T47D (cell line): ENCODE measurements at regions not wholly inside any gene's neighbourhood (a gene's known extent, or its start where the extent isn't known, plus 50 kb on each side); places are given as distances from the start of the nearest gene placed in this dataset.

Experiments
- DNase-seq, 2 experiments: peaks; one replicate each; pipeline versions ENCODE4 v3.0.0 to v3.0.0-alpha.2; 2011 to 2012; ENCODE audit warnings: low read depth in 1 of 2, low spot score in 1 of 2
- JUND ChIP-seq: IDR thresholded peaks from 2 replicates; pipeline ENCODE4 v1.6.1; 2012; ENCODE audit warnings: low read depth
- in situ Hi-C: cut with HindIII; loops from 2 replicates; pipeline ENCODE4 v1.10.0; 2016; ENCODE audit warnings: low sequenced_read_pairs, low pct_unique_long_range_greater_than_20kb

DNA sequence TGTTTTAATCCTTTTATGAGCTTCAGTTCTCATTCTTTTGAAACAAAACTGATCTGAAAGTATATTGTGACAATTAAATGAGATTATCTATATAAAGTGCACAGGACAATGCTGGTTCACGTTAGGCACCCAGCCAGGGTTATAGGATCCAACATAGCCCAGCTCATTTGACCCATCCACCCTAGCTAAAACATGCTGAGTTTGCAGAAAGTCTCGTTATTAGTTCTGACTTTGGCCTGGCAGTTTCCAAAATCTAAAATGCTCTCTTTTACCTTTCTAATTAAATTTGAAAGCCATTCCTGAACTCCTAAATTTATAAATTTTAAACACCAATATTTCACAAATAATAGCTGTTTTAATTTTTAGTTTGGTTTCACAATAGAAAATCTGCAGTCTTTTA, 131.9 kb upstream of the PTPRD start:
- in situ Hi-C loops: no loop called here
- no peak for TF ChIP-seq JUND
- no peak for DNase-seq

DNA sequence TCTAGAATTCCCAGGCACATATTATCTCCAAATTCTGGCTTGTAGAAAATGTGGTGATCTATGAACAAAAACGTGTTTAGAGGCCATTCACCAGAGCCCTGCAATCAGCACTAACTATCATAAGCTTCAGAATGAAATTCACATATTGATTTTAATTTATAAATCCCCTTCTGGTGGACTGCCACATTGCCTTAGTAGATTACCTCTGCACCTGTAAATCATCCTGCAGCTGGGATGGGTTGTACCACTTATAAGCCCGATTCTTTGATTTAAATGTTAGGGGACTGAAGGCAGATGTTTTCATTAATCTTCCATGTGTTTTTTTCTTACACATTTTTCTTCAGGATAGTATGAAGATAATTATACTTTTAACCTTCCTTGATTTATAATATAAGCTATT, 140.7 kb upstream of the PTPRD start:
- TF ChIP-seq JUND: no peak
- DNase-seq: no peak
- in situ Hi-C loops: no loop called here

DNA sequence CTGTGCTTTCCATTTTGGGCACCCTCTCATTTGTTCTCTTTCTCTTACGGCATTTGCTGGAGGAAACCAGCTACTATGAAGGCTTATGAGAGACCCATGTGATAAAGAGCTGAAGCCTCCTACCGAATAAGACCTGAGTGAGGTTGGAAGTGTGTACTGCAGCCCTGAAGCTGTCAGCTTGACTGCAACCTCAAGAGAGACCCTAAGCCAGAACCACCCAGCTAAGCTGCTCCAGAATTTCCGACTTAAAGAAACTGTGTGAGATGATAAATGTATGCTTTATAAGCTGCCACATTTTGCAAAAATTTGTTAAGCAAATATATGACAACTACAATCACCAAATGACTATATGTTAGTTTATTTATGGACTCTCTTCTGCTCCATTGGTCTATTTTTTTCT, 151.7 kb upstream of the PTPRD start:
- TF ChIP-seq JUND: no peak
- in situ Hi-C loops: no loop called here
- DNase-seq: peak in 1 of 2 experiments; percentile 0

GRCh38 chr9:10773136-10773535, 160.3 kb upstream of the PTPRD start:
- DNase-seq: no peak
- no peak for TF ChIP-seq JUND
- in situ Hi-C loops: no loop called here

DNA sequence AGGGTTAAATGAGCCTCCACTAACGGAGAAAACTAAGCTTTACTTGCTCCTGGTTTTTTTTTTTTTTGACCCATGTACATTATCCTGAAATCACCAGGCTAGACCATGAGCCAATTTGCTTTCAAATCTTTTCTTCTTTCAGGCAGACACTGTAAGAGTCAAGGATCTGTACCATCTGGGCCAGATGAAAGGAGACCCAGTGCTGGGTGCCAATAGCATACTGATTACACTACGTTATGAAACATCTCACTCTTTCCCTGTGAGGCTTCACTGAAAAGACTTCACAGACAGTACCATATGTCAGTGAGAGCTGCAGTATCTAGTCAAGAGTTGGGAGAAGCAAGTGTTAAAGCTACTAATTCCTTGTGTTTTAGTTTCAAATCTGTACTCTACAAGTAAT, 161.2 kb upstream of the PTPRD start:
- in situ Hi-C loops: no loop called here
- no peak for TF ChIP-seq JUND
- DNase-seq: no peak

DNA sequence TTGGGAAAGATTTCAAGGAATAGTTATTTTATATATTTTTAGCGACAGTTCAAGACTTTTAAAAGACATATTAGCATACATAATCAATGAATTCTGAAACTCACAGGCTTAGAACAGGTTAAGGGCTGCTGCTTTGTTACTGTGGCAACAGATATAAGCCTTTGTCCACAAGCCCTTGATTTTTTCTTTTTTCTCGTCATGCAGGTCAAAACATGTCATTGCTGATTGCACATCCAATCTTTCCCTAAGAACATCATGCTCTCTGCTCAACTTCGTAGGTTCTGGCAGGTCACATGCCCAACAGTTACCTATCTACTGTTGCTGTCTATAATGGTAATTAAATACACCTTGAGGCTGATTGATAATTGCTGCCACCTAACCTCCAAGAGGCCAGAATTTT, 172.5 kb upstream of the PTPRD start:
- in situ Hi-C loops: no loop called here
- DNase-seq: no peak
- no peak for TF ChIP-seq JUND

- TF ChIP-seq JUND: no peak
- in situ Hi-C loops: no loop called here
- no peak for DNase-seq
Observed at GRCh38 chr9:10793306-10793705, 180.5 kb upstream of the PTPRD start.

- TF ChIP-seq JUND: no peak
- in situ Hi-C loops: no loop called here
- DNase-seq: no peak
Observed at GRCh38 chr9:10804486-10804885, 191.7 kb upstream of the PTPRD start.

GRCh38 chr9:10806868-10807267, 194.1 kb upstream of the PTPRD start:
- in situ Hi-C loops: no loop called here
- no peak for TF ChIP-seq JUND

DNA sequence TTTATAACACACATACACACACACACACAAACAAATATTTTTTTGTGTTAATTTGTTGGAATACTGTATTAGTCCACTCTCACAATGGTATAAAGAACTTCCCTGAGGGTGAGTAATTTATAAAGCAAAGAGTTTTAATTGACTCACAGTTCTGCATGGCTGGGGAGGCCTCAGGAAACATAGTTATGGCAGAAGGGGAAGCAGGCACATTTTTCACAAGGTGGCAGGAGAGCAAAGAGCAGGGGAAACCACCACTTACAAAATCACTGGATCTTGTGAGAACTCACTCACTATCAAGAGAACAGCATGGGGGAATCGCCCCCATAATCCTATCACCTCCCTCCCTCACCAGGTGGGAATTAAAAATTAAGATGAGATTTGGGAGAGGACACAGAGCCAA, 205.4 kb upstream of the PTPRD start:
- DNase-seq: no peak
- in situ Hi-C loops: no loop called here
- TF ChIP-seq JUND: no peak

More at GRCh38 chr9:10806868-10807267, 194.1 kb upstream of the PTPRD start:
- DNase-seq: no peak

DNA sequence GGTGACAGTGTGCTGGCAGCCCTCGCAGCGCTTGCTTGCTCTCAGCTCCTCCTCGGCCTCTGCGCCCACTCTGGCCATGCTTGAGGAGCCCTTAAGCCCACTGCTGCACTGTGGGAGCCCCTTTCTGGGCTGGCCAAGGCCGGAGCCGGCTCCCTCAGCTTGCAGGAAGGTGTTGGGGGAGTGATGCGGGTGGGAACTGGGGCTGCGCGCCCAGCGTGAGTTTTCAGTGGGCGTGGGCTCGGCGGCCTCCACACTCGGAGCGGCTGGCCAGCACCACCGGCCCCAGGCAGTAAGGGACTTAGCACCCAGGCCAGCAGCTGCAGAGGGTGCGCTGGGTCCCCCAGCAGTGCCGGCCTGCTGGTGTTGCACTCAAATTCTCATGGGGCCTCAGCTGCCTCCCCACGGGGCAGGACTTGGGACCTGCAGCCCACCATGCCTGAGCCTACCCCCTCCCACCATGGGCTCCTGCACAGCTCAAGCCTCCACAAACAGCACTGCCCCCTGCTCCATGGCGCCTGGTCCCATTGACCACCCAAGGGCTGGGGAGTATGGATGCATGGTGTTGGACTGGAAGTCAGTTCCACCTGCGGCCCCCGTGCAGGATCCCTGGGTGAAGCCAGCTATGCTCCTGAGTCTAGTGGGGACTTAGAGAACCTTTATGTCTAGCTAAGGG, 223.1 kb upstream of the PTPRD start:
- DNase-seq: no peak
- in situ Hi-C loops: no loop called here
- TF ChIP-seq JUND: no peak

- in situ Hi-C loops: no loop called here
- no peak for TF ChIP-seq JUND
- no peak for DNase-seq
Observed at GRCh38 chr9:10843151-10843550, 230.3 kb upstream of the PTPRD start.

- in situ Hi-C loops: no loop called here
- TF ChIP-seq JUND: no peak
- peak in 1 of 2 experiments; percentile 27 for DNase-seq
Observed at GRCh38 chr9:10855847-10856246, 243.0 kb upstream of the PTPRD start.

DNA sequence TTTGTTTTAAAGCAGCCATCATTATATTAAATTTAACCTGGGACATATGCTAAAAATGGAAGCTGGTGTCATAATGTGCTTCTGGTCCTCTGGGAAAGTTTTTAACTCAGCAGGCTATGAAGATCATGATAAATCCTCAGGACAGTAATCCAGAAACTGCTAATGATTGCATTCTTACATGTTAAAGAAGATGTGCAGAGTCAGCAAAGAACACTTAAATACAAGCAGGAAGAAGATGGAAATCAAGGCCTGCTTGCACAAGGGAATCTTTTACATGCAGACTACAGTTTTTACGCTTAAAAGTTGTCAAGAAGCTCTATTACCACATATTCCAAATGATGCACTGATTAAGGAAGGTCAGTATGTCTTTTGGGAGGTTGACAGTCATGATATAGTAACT, 246.0 kb upstream of the PTPRD start:
- DNase-seq: no peak
- in situ Hi-C loops: no loop called here
- no peak for TF ChIP-seq JUND
